ENCODE measurements at regions not wholly inside any gene's neighbourhood (a gene's known extent, or its start where the extent isn't known, plus 50 kb on each side); places are given as distances from the start of the nearest gene placed in this dataset.

- TF ChIP-seq CTCF (IDR thresholded peaks at IDR 0.05; ENCODE audit: borderline replicate concordance, extremely low read depth, insufficient read depth) = no peak
- H3K9me3 ChIP-seq (ENCODE audit: control insufficient read depth in 2 of 3, insufficient read depth in 1 of 3, low read length in 3 of 3) = no peaks in the 10 kb centered on the region
- no peaks in the 10 kb centered on the region for H3K27me3 ChIP-seq (ENCODE audit: control insufficient read depth, insufficient read depth, low read length)
- no peak overlapping the region for H3K4me3 ChIP-seq (ENCODE audit: low read length in 3 of 3)
- FAIRE-seq (no peak), DNase-seq (no peak)
- no peak overlapping the region for H3K9ac ChIP-seq (ENCODE audit: low read length in 3 of 3)
- no peaks in the 10 kb centered on the region for H3K36me3 ChIP-seq (ENCODE audit: control insufficient read depth in 2 of 3, insufficient read depth in 3 of 3, low read length in 3 of 3)
- intact Hi-C loops (cut with DNase I) = no loop called here
- H3K4me1 ChIP-seq (ENCODE audit: control insufficient read depth in 2 of 3, insufficient read depth in 2 of 3, low read depth in 1 of 3, low read length in 3 of 3) = no peaks in the 10 kb centered on the region
- H3K27ac ChIP-seq (ENCODE audit: low read depth in 2 of 2, low read length in 2 of 2) = no peak overlapping the region
Measured at GRCh38 chr4:181662383-181662782, 580.8 kb upstream of the TENM3 start.

GRCh38 chr4:181670506-181670905 is 572.7 kb upstream of the TENM3 start:
- no peaks in the 10 kb centered on the region for H3K4me1 ChIP-seq (ENCODE audit: control insufficient read depth in 2 of 3, insufficient read depth in 2 of 3, low read depth in 1 of 3, low read length in 3 of 3)
- FAIRE-seq = no peak

GRCh38 chr4:181671672-181672071 is 571.5 kb upstream of the TENM3 start:
- no peak for DNase-seq
- no peak overlapping the region for H3K4me3 ChIP-seq (ENCODE audit: low read length in 3 of 3)
- no peaks in the 10 kb centered on the region for H3K36me3 ChIP-seq (ENCODE audit: control insufficient read depth in 2 of 3, insufficient read depth in 3 of 3, low read length in 3 of 3)
- no peaks in the 10 kb centered on the region for H3K27me3 ChIP-seq (ENCODE audit: control insufficient read depth, insufficient read depth, low read length)
- FAIRE-seq = no peak
- TF ChIP-seq CTCF (IDR thresholded peaks at IDR 0.05; ENCODE audit: borderline replicate concordance, extremely low read depth, insufficient read depth) = no peak
- H3K9ac ChIP-seq (ENCODE audit: low read length in 3 of 3) = no peak overlapping the region
- H3K9me3 ChIP-seq (ENCODE audit: control insufficient read depth in 2 of 3, insufficient read depth in 1 of 3, low read length in 3 of 3) = no peaks in the 10 kb centered on the region
- intact Hi-C loops (cut with DNase I) = no loop called here
- H3K27ac ChIP-seq (ENCODE audit: low read depth in 2 of 2, low read length in 2 of 2) = no peak overlapping the region
- no peaks in the 10 kb centered on the region for H3K4me1 ChIP-seq (ENCODE audit: control insufficient read depth in 2 of 3, insufficient read depth in 2 of 3, low read depth in 1 of 3, low read length in 3 of 3)

More at GRCh38 chr4:181670506-181670905, 572.7 kb upstream of the TENM3 start:
- H3K27ac ChIP-seq (ENCODE audit: low read depth in 2 of 2, low read length in 2 of 2) = no peak overlapping the region
- intact Hi-C loops (cut with DNase I) = no loop called here
- no peak for TF ChIP-seq CTCF (IDR thresholded peaks at IDR 0.05; ENCODE audit: borderline replicate concordance, extremely low read depth, insufficient read depth)
- no peak for DNase-seq
- H3K9me3 ChIP-seq (ENCODE audit: control insufficient read depth in 2 of 3, insufficient read depth in 1 of 3, low read length in 3 of 3) = no peaks in the 10 kb centered on the region
- no peak overlapping the region for H3K9ac ChIP-seq (ENCODE audit: low read length in 3 of 3)
- no peak overlapping the region for H3K4me3 ChIP-seq (ENCODE audit: low read length in 3 of 3)
- no peaks in the 10 kb centered on the region for H3K27me3 ChIP-seq (ENCODE audit: control insufficient read depth, insufficient read depth, low read length)
- H3K36me3 ChIP-seq (ENCODE audit: control insufficient read depth in 2 of 3, insufficient read depth in 3 of 3, low read length in 3 of 3) = no peaks in the 10 kb centered on the region

- Histone ChIP-seq H3K4me3 (ENCODE audit: low read length in 3 of 3) (no peak overlapping the region), H3K4me1 (ENCODE audit: control insufficient read depth in 2 of 3, insufficient read depth in 2 of 3, low read depth in 1 of 3, low read length in 3 of 3) (no peaks in the 10 kb centered on the region), H3K36me3 (ENCODE audit: control insufficient read depth in 2 of 3, insufficient read depth in 3 of 3, low read length in 3 of 3) (no peaks in the 10 kb centered on the region), H3K9me3 (ENCODE audit: control insufficient read depth in 2 of 3, insufficient read depth in 1 of 3, low read length in 3 of 3) (no peaks in the 10 kb centered on the region), H3K27me3 (ENCODE audit: control insufficient read depth, insufficient read depth, low read length) (no peaks in the 10 kb centered on the region), H3K27ac (ENCODE audit: low read depth in 2 of 2, low read length in 2 of 2) (no peak overlapping the region), H3K9ac (ENCODE audit: low read length in 3 of 3) (no peak overlapping the region)
- DNase-seq (no peak), FAIRE-seq (no peak)
- TF ChIP-seq CTCF (IDR thresholded peaks at IDR 0.05; ENCODE audit: borderline replicate concordance, extremely low read depth, insufficient read depth) = no peak
- intact Hi-C loops (cut with DNase I) = no loop called here
Measured at GRCh38 chr4:181672751-181673150, 570.5 kb upstream of the TENM3 start.

Data from kidney (tissue), 13 donors.